BLaER1 (cell line): ENCODE measurements at regions not wholly inside any gene's neighbourhood (a gene's known extent, or its start where the extent isn't known, plus 50 kb on each side); places are given as distances from the start of the nearest gene placed in this dataset.

Experiments used
- H3K27ac ChIP-seq: shearing (Covaris generic); formaldehyde crosslinking; 2 replicates; pipeline ENCODE4 v1.8.1; 2022
- H3K27me3 ChIP-seq: shearing (Covaris generic); formaldehyde crosslinking; 2 replicates; pipeline ENCODE4 v1.8.1; 2022
- H3K36me3 ChIP-seq: shearing (Covaris generic); formaldehyde crosslinking; 2 replicates; pipeline ENCODE4 v1.8.1; 2022
- H3K4me1 ChIP-seq: shearing (Covaris generic); formaldehyde crosslinking; 2 replicates; pipeline ENCODE4 v1.8.1; 2022
- H3K4me2 ChIP-seq: shearing (Covaris generic); formaldehyde crosslinking; 2 replicates; pipeline ENCODE4 v1.8.1; 2022
- H3K4me3 ChIP-seq: shearing (Covaris generic); formaldehyde crosslinking; 2 replicates; pipeline ENCODE4 v1.8.1; 2022
- H3K9ac ChIP-seq: shearing (Covaris generic); formaldehyde crosslinking; 2 replicates; pipeline ENCODE4 v1.8.1; 2022
- H3K9me3 ChIP-seq: shearing (Covaris generic); formaldehyde crosslinking; 2 replicates; pipeline ENCODE4 v1.8.1; 2022
- H4K20me1 ChIP-seq: shearing (Covaris generic); formaldehyde crosslinking; 2 replicates; pipeline ENCODE4 v1.8.1; 2022
- Cebpa-rat ChIP-seq: shearing (Covaris generic); IDR thresholded peaks from 2 replicates; pipeline ENCODE4 v1.8.1; 2022

- no peak overlapping the region for H3K27ac ChIP-seq
- H3K9ac ChIP-seq = no peak overlapping the region
- TF ChIP-seq Cebpa-rat = no peak
- no peak overlapping the region for H3K4me3 ChIP-seq
- no peaks in the 10 kb centered on the region for H4K20me1 ChIP-seq
- no peaks in the 10 kb centered on the region for H3K4me1 ChIP-seq
- H3K9me3 ChIP-seq = no peaks in the 10 kb centered on the region
- H3K4me2 ChIP-seq = no peak overlapping the region
- H3K36me3 ChIP-seq = no peaks in the 10 kb centered on the region
- no peaks in the 10 kb centered on the region for H3K27me3 ChIP-seq
Measured at GRCh38 chr6:9086331-9086730, 651.0 kb upstream of the SLC35B3 start.

GRCh38 chr6:9085709-9086070 lies 650.3 kb upstream of the SLC35B3 start:
- Histone ChIP-seq H3K4me1 (no peaks in the 10 kb centered on the region), H3K36me3 (no peaks in the 10 kb centered on the region), H4K20me1 (no peaks in the 10 kb centered on the region), H3K9me3 (no peaks in the 10 kb centered on the region), H3K4me2 (no peak overlapping the region), H3K9ac (no peak overlapping the region), H3K27me3 (no peaks in the 10 kb centered on the region), H3K4me3 (no peak overlapping the region), H3K27ac (no peak overlapping the region)
- no peak for TF ChIP-seq Cebpa-rat

- Histone ChIP-seq H3K9me3 (no peaks in the 10 kb centered on the region), H3K27me3 (no peaks in the 10 kb centered on the region)
- TF ChIP-seq Cebpa-rat = no peak
Measured at GRCh38 chr6:9085054-9085708, 649.8 kb upstream of the SLC35B3 start.

GRCh38 chr6:9083108-9083507 lies 647.8 kb upstream of the SLC35B3 start:
- Histone ChIP-seq H3K36me3 (no peaks in the 10 kb centered on the region), H3K4me2 (no peak overlapping the region), H3K9me3 (no peaks in the 10 kb centered on the region), H3K4me1 (no peaks in the 10 kb centered on the region), H3K27ac (no peak overlapping the region), H3K27me3 (no peaks in the 10 kb centered on the region), H3K9ac (no peak overlapping the region), H3K4me3 (no peak overlapping the region), H4K20me1 (no peaks in the 10 kb centered on the region)
- TF ChIP-seq Cebpa-rat = no peak

More at GRCh38 chr6:9085054-9085708, 649.8 kb upstream of the SLC35B3 start:
- Histone ChIP-seq H3K27ac (no peak overlapping the region), H3K36me3 (no peaks in the 10 kb centered on the region), H3K4me3 (no peak overlapping the region), H4K20me1 (no peaks in the 10 kb centered on the region), H3K4me1 (no peaks in the 10 kb centered on the region), H3K9ac (no peak overlapping the region), H3K4me2 (no peak overlapping the region)

- H4K20me1 ChIP-seq = no peaks in the 10 kb centered on the region
- TF ChIP-seq Cebpa-rat = no peak
- H3K4me3 ChIP-seq = no peak overlapping the region
- no peaks in the 10 kb centered on the region for H3K9me3 ChIP-seq
- H3K27ac ChIP-seq = no peak overlapping the region
- no peaks in the 10 kb centered on the region for H3K36me3 ChIP-seq
- H3K4me2 ChIP-seq = no peak overlapping the region
- H3K27me3 ChIP-seq = no peaks in the 10 kb centered on the region
- H3K9ac ChIP-seq = no peak overlapping the region
- peaks cover 6% of the 10 kb centered on the region for H3K4me1 ChIP-seq
Measured at GRCh38 chr6:9066726-9067125, 631.4 kb upstream of the SLC35B3 start.

- no peak overlapping the region for H3K4me3 ChIP-seq
- H4K20me1 ChIP-seq = no peaks in the 10 kb centered on the region
- H3K27ac ChIP-seq = no peak overlapping the region
- peaks cover 6% of the 10 kb centered on the region for H3K4me1 ChIP-seq
- no peak overlapping the region for H3K4me2 ChIP-seq
- H3K36me3 ChIP-seq = no peaks in the 10 kb centered on the region
- TF ChIP-seq Cebpa-rat = no peak
- H3K27me3 ChIP-seq = no peaks in the 10 kb centered on the region
- H3K9me3 ChIP-seq = no peaks in the 10 kb centered on the region
- no peak overlapping the region for H3K9ac ChIP-seq
Measured at GRCh38 chr6:9064156-9064555, 628.8 kb upstream of the SLC35B3 start.

- Histone ChIP-seq H3K4me1 (peaks cover 6% of the 10 kb centered on the region), H3K27me3 (no peaks in the 10 kb centered on the region), H4K20me1 (no peaks in the 10 kb centered on the region), H3K4me2 (no peak overlapping the region), H3K4me3 (no peak overlapping the region), H3K27ac (no peak overlapping the region), H3K9me3 (no peaks in the 10 kb centered on the region), H3K36me3 (no peaks in the 10 kb centered on the region), H3K9ac (no peak overlapping the region)
- TF ChIP-seq Cebpa-rat = no peak
Measured at GRCh38 chr6:9062596-9062995, 627.3 kb upstream of the SLC35B3 start.

- Histone ChIP-seq H3K4me3 (no peak overlapping the region), H3K4me2 (no peak overlapping the region), H3K4me1 (no peaks in the 10 kb centered on the region), H3K36me3 (no peaks in the 10 kb centered on the region), H3K27ac (no peak overlapping the region), H3K9me3 (no peaks in the 10 kb centered on the region), H4K20me1 (no peaks in the 10 kb centered on the region), H3K9ac (no peak overlapping the region), H3K27me3 (no peaks in the 10 kb centered on the region)
- no peak for TF ChIP-seq Cebpa-rat
Measured at GRCh38 chr6:9057937-9058336, 622.6 kb upstream of the SLC35B3 start.

- Histone ChIP-seq H3K27ac (no peak overlapping the region), H3K4me2 (no peak overlapping the region), H3K4me3 (no peak overlapping the region), H3K9ac (no peak overlapping the region), H3K4me1 (peaks cover 4% of the 10 kb centered on the region), H4K20me1 (no peaks in the 10 kb centered on the region), H3K27me3 (no peaks in the 10 kb centered on the region), H3K9me3 (no peaks in the 10 kb centered on the region), H3K36me3 (no peaks in the 10 kb centered on the region)
- no peak for TF ChIP-seq Cebpa-rat
Measured at GRCh38 chr6:9056556-9056955, 621.2 kb upstream of the SLC35B3 start.

- Histone ChIP-seq H3K4me2 (no peak overlapping the region), H3K36me3 (no peaks in the 10 kb centered on the region), H3K9me3 (peaks cover 17% of the 10 kb centered on the region), H3K4me3 (no peak overlapping the region), H4K20me1 (no peaks in the 10 kb centered on the region), H3K27ac (no peak overlapping the region), H3K27me3 (no peaks in the 10 kb centered on the region), H3K4me1 (peaks cover 25% of the 10 kb centered on the region), H3K9ac (no peak overlapping the region)
- no peak for TF ChIP-seq Cebpa-rat
Measured at GRCh38 chr6:9044426-9044825, 609.1 kb upstream of the SLC35B3 start.

- H3K4me2 ChIP-seq = no peak overlapping the region
- H3K4me1 ChIP-seq = peaks cover 19% of the 10 kb centered on the region
- no peak overlapping the region for H3K4me3 ChIP-seq
- peaks cover 17% of the 10 kb centered on the region for H3K9me3 ChIP-seq
- H4K20me1 ChIP-seq = no peaks in the 10 kb centered on the region
- no peak overlapping the region for H3K9ac ChIP-seq
- H3K36me3 ChIP-seq = no peaks in the 10 kb centered on the region
- TF ChIP-seq Cebpa-rat = no peak
- no peaks in the 10 kb centered on the region for H3K27me3 ChIP-seq
- H3K27ac ChIP-seq = no peak overlapping the region
Measured at GRCh38 chr6:9040718-9041117, 605.4 kb upstream of the SLC35B3 start.
